Esophagus muscularis mucosa (tissue), 3 donors: ENCODE measurements at regions not wholly inside any gene's neighbourhood (a gene's known extent, or its start where the extent isn't known, plus 50 kb on each side); places are given as distances from the start of the nearest gene placed in this dataset.

ENCODE experiments used
- POLR2A ChIP-seq: fragments of 450-650 bp; IDR thresholded peaks from one replicate; pipeline ENCODE4 v1.6.1; 2017; ENCODE audit warnings: antibody characterized with exemption, moderate library complexity, mild to moderate bottlenecking, low read depth
- POLR2AphosphoS5 ChIP-seq, 2 donors: sonication (generic); formaldehyde crosslinking; IDR thresholded peaks; one replicate each; pipeline ENCODE4 v1.6.1; 2017; ENCODE audit warnings: antibody characterized with exemption in 2 of 2
- TF ChIP-seq, protein P1 (sequence below), 3 experiments: fragments of 200-600 bp in 2 of 3; fragments of 450-650 bp in 1 of 3; sonication (generic) in 2 of 3; IDR thresholded peaks; one replicate each; pipeline ENCODE4 v1.5.1; 2017 to 2019; ENCODE audit warnings: antibody characterized with exemption in 3 of 3, mild to moderate bottlenecking in 2 of 3, moderate library complexity in 1 of 3

- TF ChIP-seq, protein P1, sequence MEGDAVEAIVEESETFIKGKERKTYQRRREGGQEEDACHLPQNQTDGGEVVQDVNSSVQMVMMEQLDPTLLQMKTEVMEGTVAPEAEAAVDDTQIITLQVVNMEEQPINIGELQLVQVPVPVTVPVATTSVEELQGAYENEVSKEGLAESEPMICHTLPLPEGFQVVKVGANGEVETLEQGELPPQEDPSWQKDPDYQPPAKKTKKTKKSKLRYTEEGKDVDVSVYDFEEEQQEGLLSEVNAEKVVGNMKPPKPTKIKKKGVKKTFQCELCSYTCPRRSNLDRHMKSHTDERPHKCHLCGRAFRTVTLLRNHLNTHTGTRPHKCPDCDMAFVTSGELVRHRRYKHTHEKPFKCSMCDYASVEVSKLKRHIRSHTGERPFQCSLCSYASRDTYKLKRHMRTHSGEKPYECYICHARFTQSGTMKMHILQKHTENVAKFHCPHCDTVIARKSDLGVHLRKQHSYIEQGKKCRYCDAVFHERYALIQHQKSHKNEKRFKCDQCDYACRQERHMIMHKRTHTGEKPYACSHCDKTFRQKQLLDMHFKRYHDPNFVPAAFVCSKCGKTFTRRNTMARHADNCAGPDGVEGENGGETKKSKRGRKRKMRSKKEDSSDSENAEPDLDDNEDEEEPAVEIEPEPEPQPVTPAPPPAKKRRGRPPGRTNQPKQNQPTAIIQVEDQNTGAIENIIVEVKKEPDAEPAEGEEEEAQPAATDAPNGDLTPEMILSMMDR (IDR thresholded peaks at IDR 0.05): no peak
- no peak for TF ChIP-seq POLR2A
- no peak for TF ChIP-seq POLR2AphosphoS5 (IDR thresholded peaks at IDR 0.05)
Measured at GRCh38 chr2:131827481-131828163, 299.9 kb downstream of the CCDC74A start.
